Colonic mucosa (tissue), 4 donors: ENCODE measurements at regions not wholly inside any gene's neighbourhood (a gene's known extent, or its start where the extent isn't known, plus 50 kb on each side); places are given as distances from the start of the nearest gene placed in this dataset.

Experiments used
- DNase-seq: peaks from one replicate; pipeline ENCODE4 v3.0.0-alpha.2; 2020
- H3K27ac ChIP-seq: fragments of 200-600 bp; one replicate; pipeline ENCODE4 v1.8.0; 2021
- H3K27me3 ChIP-seq: fragments of 200-600 bp; one replicate; pipeline ENCODE4 v1.8.0; 2021
- H3K36me3 ChIP-seq: fragments of 200-600 bp; one replicate; pipeline ENCODE4 v1.8.0; 2021
- H3K4me1 ChIP-seq: fragments of 200-600 bp; one replicate; pipeline ENCODE4 v1.8.0; 2021; ENCODE audit warnings: mild to moderate bottlenecking
- H3K4me3 ChIP-seq: fragments of 200-600 bp; one replicate; pipeline ENCODE4 v1.8.0; 2021
- H3K9ac ChIP-seq, 2 donors: one replicate each; pipeline ENCODE4 v1.7.0; 2013; ENCODE audit warnings: control low read depth in 2 of 2, low read depth in 2 of 2, low read length in 2 of 2
- H3K9me3 ChIP-seq: fragments of 200-600 bp; one replicate; pipeline ENCODE4 v1.8.0; 2021
- CTCF ChIP-seq: fragments of 200-600 bp; IDR thresholded peaks from one replicate; pipeline ENCODE4 v1.8.0; 2022; ENCODE audit warnings: antibody characterized with exemption, mild to moderate bottlenecking
- intact Hi-C: fragments of 100-400 bp; cut with DNase I; formaldehyde crosslinking; loops from one replicate; pipeline ENCODE4 v1.14.1; 2022
- donor health status: healthy.
- donor health status: DM: no; HTN: no; CAD: no.
- donor health status: DM: no; HTN: no; CAD: no.

DNA sequence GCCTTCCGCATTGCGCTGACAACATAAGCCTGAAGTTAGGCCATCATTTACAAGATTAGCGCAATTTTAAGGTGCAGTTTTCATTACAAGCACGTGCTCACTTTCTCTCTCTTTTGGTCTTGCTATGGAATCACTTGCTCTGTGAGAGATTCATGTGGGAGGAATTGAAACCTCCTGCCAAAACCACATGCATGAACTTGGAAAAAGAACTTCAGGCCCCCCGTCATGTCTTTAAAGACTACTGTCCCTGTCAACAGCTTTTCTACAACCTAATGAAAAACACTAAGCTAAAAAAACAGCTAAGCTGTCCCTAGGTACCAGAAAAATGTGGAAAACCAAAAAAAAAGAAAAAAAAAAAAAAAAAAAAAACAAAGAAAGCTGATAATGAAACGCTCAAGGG is 1707.6 kb upstream of the RAG2 start:
- no peaks in the 10 kb centered on the region for H3K27me3 ChIP-seq
- no peak for TF ChIP-seq CTCF
- H3K4me3 ChIP-seq = no peak overlapping the region
- DNase-seq = no peak
- no peak overlapping the region for H3K27ac ChIP-seq
- no peak overlapping the region for H3K9ac ChIP-seq
- intact Hi-C loops = no loop called here
- no peaks in the 10 kb centered on the region for H3K9me3 ChIP-seq
- H3K36me3 ChIP-seq = no peaks in the 10 kb centered on the region
- H3K4me1 ChIP-seq = no peaks in the 10 kb centered on the region

DNA sequence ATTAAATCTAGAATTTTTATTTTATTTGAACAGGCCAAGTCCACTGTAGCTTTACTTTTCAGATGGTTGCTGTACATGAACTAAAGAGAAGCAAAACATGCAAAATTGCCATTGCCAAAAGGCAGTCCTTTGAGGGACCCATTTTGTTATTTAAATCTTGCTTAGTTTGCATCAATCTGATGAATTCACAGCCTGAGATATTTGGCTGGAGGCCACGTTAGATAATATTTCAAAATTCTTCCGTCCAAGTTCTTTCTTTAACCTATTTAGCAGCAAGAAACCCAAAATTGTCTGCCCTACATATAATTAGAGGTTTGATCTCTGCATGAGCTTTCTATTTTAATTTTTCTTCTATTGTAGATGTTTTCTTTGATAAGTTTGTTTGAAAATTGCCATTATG is 1706.9 kb upstream of the RAG2 start:
- no peaks in the 10 kb centered on the region for H3K36me3 ChIP-seq
- no peaks in the 10 kb centered on the region for H3K27me3 ChIP-seq
- intact Hi-C loops = no loop called here
- DNase-seq = no peak
- H3K9me3 ChIP-seq = no peaks in the 10 kb centered on the region
- no peak for TF ChIP-seq CTCF
- no peaks in the 10 kb centered on the region for H3K4me1 ChIP-seq
- H3K9ac ChIP-seq = no peak overlapping the region
- no peak overlapping the region for H3K4me3 ChIP-seq
- H3K27ac ChIP-seq = no peak overlapping the region

DNA sequence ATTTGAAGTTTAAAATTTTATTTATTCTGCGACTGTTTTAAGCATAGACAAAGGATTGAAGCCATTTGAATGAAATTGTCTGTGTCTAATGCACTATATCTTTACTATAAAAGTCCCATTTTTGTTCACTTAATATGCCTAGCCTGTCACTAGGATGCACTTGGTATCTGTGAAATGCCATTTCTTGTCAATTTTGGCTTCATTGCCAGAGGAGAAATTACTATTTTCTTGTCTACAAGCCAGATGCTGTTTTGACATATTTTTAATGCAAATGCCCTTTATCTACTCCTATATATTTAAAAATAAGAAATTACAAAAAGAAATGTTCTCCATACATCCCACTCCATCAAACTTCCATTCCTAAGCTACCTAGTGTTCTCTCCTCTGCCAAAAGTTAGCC is 1704.5 kb upstream of the RAG2 start:
- DNase-seq = no peak
- Histone ChIP-seq H3K4me3 (no peak overlapping the region), H3K9ac (no peak overlapping the region), H3K27me3 (no peaks in the 10 kb centered on the region), H3K36me3 (no peaks in the 10 kb centered on the region), H3K27ac (no peak overlapping the region), H3K4me1 (no peaks in the 10 kb centered on the region), H3K9me3 (no peaks in the 10 kb centered on the region)
- intact Hi-C loops = no loop called here
- TF ChIP-seq CTCF = no peak

DNA sequence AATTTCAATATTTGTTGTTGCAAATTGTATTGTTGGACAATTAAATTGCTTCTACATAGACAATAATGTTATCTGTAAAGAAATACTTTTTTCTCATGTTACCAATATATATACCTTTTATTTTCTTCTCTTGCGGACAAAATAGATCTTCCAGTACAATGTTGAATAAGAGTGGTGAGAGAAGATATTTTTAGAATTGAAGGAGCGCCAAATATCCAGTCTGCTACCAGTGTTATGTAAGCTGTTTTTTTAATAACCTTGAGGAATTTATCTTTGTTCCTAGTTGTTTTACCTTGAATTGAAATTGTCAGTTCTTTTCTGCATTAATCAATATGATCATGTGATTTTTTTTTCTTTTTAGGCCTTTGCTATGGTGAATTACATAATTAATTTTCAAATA is 1702.5 kb upstream of the RAG2 start:
- H3K4me1 ChIP-seq = no peaks in the 10 kb centered on the region
- intact Hi-C loops = no loop called here
- no peak for TF ChIP-seq CTCF

DNA sequence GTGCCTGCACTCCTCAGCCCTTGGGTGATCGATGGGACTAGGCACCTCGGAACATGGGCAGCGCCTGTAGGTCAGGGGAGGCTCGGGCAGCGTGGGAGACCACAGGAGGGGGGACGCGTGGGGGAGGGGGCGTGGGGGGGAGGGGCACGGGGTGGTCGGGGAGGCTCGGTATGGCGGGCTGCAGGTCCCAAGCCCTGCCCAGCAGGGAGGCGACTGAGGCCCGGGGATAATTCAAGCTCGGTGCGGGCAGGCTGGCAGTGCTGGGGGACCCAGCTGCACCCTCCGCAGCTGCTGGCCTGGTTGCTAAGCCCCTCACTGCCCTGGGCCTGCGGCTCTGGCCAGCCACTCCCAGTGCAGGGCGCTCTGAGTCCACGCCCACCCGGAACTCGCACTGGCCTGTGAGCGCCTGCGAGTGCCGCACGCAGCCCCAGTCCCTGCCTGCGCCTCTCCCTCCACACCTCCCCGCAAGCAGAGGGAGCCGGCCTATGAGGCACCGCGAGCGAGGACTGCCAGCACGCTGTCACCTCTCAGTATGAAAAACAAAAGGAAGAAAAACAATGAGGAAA is 1698.3 kb upstream of the RAG2 start:
- DNase-seq = no peak
- Histone ChIP-seq H3K4me3 (no peak overlapping the region), H3K36me3 (no peaks in the 10 kb centered on the region), H3K9ac (no peak overlapping the region), H3K27me3 (no peaks in the 10 kb centered on the region), H3K9me3 (no peaks in the 10 kb centered on the region), H3K4me1 (no peaks in the 10 kb centered on the region), H3K27ac (no peak overlapping the region)
- intact Hi-C loops = no loop called here
- no peak for TF ChIP-seq CTCF

More for the DNA sequence above, 1702.5 kb upstream of the RAG2 start:
- DNase-seq = no peak
- Histone ChIP-seq H3K9me3 (no peaks in the 10 kb centered on the region), H3K27me3 (no peaks in the 10 kb centered on the region), H3K9ac (no peak overlapping the region), H3K36me3 (no peaks in the 10 kb centered on the region), H3K4me3 (no peak overlapping the region), H3K27ac (no peak overlapping the region)
